Keratinocyte (primary cell): ENCODE measurements at regions not wholly inside any gene's neighbourhood (a gene's known extent, or its start where the extent isn't known, plus 50 kb on each side); places are given as distances from the start of the nearest gene placed in this dataset.

Experiments used
- DNase-seq: peaks from one replicate; pipeline ENCODE4 v3.0.0-alpha.2; 2011; ENCODE audit warnings: low read depth, missing footprints, low spot score
- FAIRE-seq: peaks from 2 replicates; lab custom pipeline; 2011; peaks lifted over from hg19 to GRCh38; lab: Jason Lieb, UNC
- H2AFZ ChIP-seq: 2 replicates; pipeline ENCODE4 v1.6.0; 2012; ENCODE audit warnings: low read length, control low read depth, inconsistent platforms; ENCODE audit not compliant: control insufficient read depth
- H3K27ac ChIP-seq: 2 replicates; pipeline ENCODE4 v1.5.1; 2011; ENCODE audit warnings: low read length; ENCODE audit not compliant: control insufficient read depth, insufficient read depth
- H3K27me3 ChIP-seq: 3 replicates; pipeline ENCODE4 v1.6.0; 2011; ENCODE audit warnings: low read length; ENCODE audit not compliant: control insufficient read depth, insufficient read depth; ENCODE audit errors: extremely low read depth
- H3K36me3 ChIP-seq, 2 experiments: 2 replicates in 1 of 2; 3 replicates in 1 of 2; pipeline ENCODE4 v1.5.1; 2011; ENCODE audit warnings: low read length in 2 of 2, mild to moderate bottlenecking in 1 of 2; ENCODE audit not compliant: control insufficient read depth in 2 of 2, insufficient read depth in 2 of 2; ENCODE audit errors: extremely low read depth in 1 of 2
- H3K4me1 ChIP-seq: 3 replicates; pipeline ENCODE4 v1.5.1; 2011; ENCODE audit warnings: low read length; ENCODE audit not compliant: control insufficient read depth, insufficient read depth; ENCODE audit errors: extremely low read depth
- H3K4me2 ChIP-seq: 3 replicates; pipeline ENCODE4 v1.6.0; 2011; ENCODE audit warnings: low read depth, low read length; ENCODE audit not compliant: control insufficient read depth, insufficient read depth; ENCODE audit errors: extremely low read depth
- H3K4me3 ChIP-seq, 3 experiments: fragments of 200-600 bp in 1 of 3; sonication (generic) in 1 of 3; 2 replicates in 2 of 3; 3 replicates in 1 of 3; pipeline ENCODE4 v1.5.1; 2011 to 2016; ENCODE audit warnings: low read length in 3 of 3, mild to moderate bottlenecking in 3 of 3, control low read depth in 2 of 3, inconsistent platforms in 1 of 3, low read depth in 1 of 3, mixed read lengths in 1 of 3, mixed run types in 1 of 3, moderate library complexity in 1 of 3; ENCODE audit not compliant: control insufficient read depth in 2 of 3, insufficient read depth in 2 of 3; ENCODE audit errors: extremely low read depth in 1 of 3
- H3K79me2 ChIP-seq: 2 replicates; pipeline ENCODE4 v1.6.0; 2012; ENCODE audit warnings: low read length; ENCODE audit not compliant: control insufficient read depth, insufficient read depth
- H3K9ac ChIP-seq: 3 replicates; pipeline ENCODE4 v1.6.0; 2011; ENCODE audit warnings: low read length; ENCODE audit not compliant: control insufficient read depth, insufficient read depth; ENCODE audit errors: extremely low read depth
- H3K9me1 ChIP-seq: 3 replicates; pipeline ENCODE4 v1.6.0; 2011; ENCODE audit warnings: low read length; ENCODE audit not compliant: control insufficient read depth, insufficient read depth; ENCODE audit errors: extremely low read depth
- H3K9me3 ChIP-seq: 2 replicates; pipeline ENCODE4 v1.5.1; 2012; ENCODE audit warnings: low read depth, low read length; ENCODE audit not compliant: control insufficient read depth
- H4K20me1 ChIP-seq: 3 replicates; pipeline ENCODE4 v1.6.0; 2011; ENCODE audit warnings: low read length; ENCODE audit not compliant: control insufficient read depth, insufficient read depth; ENCODE audit errors: extremely low read depth
- EZH2 ChIP-seq: IDR thresholded peaks from one replicate; pipeline ENCODE4 v1.6.1; 2012; ENCODE audit warnings: inconsistent platforms, mild to moderate bottlenecking, low read length, moderate library complexity
- dilution Hi-C: fragments of 300-500 bp; cut with MboI; formaldehyde crosslinking; loops from one replicate; pipeline ENCODE4 v1.7.0; 2020; ENCODE audit warnings: low sequenced_read_pairs; ENCODE audit not compliant: extremely low pct_ligation_motif_present
- TF ChIP-seq, protein P1 (sequence below), 3 experiments: IDR thresholded peaks in 1 of 3; conservative IDR thresholded peaks in 1 of 3; optimal IDR thresholded peaks in 1 of 3; 2 replicates in 2 of 3; 3 replicates in 1 of 3; pipeline versions ENCODE3 to v1.5.1; 2011; ENCODE audit warnings: low read length in 3 of 3, mild to moderate bottlenecking in 3 of 3, moderate library complexity in 2 of 3, control low read depth in 1 of 3, inconsistent platforms in 1 of 3; ENCODE audit not compliant: insufficient read depth in 2 of 3; ENCODE audit errors: extremely low read depth in 1 of 3

DNA sequence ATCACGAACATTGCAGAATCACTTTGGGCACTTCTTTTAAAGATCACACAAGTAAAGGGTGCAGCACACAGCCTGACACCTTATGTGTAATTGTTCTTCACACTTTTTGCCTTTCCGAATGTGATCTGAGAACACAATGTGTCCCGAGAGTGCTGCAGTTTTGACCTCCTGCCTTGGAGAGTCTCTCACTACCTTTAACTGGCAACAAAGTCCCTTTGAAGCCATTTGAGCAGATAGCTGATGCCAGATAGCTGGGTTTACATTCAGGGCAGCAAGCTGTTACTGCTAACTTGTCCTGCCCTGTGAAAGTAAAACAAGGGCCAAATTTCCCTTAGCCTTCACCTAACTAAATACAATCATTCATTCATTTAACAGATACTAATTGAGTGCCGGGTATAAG is 411.0 kb upstream of the DYNLRB2 start:
- Histone ChIP-seq H3K79me2 (no peaks in the 10 kb centered on the region), H3K9me3 (no peaks in the 10 kb centered on the region), H3K4me1 (no peaks in the 10 kb centered on the region), H3K9ac (no peak overlapping the region), H3K27me3 (no peaks in the 10 kb centered on the region), H4K20me1 (no peaks in the 10 kb centered on the region), H3K4me3 (no peak overlapping the region), H3K9me1 (no peaks in the 10 kb centered on the region), H3K36me3 (no peaks in the 10 kb centered on the region), H2AFZ (no peak overlapping the region), H3K27ac (no peak overlapping the region), H3K4me2 (no peak overlapping the region)
- DNase-seq (no peak), FAIRE-seq (no peak)
- no peak for TF ChIP-seq EZH2
- TF ChIP-seq, protein P1, sequence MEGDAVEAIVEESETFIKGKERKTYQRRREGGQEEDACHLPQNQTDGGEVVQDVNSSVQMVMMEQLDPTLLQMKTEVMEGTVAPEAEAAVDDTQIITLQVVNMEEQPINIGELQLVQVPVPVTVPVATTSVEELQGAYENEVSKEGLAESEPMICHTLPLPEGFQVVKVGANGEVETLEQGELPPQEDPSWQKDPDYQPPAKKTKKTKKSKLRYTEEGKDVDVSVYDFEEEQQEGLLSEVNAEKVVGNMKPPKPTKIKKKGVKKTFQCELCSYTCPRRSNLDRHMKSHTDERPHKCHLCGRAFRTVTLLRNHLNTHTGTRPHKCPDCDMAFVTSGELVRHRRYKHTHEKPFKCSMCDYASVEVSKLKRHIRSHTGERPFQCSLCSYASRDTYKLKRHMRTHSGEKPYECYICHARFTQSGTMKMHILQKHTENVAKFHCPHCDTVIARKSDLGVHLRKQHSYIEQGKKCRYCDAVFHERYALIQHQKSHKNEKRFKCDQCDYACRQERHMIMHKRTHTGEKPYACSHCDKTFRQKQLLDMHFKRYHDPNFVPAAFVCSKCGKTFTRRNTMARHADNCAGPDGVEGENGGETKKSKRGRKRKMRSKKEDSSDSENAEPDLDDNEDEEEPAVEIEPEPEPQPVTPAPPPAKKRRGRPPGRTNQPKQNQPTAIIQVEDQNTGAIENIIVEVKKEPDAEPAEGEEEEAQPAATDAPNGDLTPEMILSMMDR (optimal IDR thresholded peaks at IDR 0.05 in 1 of 3, IDR thresholded peaks at IDR 0.05 in 1 of 3, conservative IDR thresholded peaks at IDR 0.05 in 1 of 3; ENCODE audit: extremely low read depth in 1 of 3, insufficient read depth in 2 of 3, low read length in 3 of 3) = no peak
- dilution Hi-C loops = no loop called here

DNA sequence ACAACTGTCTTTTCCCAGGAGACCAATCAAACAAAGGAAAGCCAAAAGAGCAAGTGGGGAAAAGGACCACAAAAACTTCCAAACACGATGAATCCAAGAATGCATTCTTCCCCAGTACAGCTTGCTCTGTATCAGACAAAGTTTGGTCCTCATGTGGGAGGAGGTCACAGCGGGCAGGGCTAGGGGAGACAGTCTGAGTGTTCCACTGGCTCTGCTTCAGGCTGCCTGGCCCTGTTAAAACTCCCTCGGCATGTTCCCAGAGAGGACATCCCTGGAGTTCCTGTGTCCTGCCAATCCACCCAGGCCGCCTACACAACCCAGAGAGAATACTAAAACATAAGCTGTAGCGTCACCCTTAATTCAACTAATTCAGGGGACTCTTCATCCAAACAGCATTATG is 415.1 kb upstream of the DYNLRB2 start:
- Histone ChIP-seq H3K4me2 (no peak overlapping the region), H3K9me3 (no peaks in the 10 kb centered on the region), H2AFZ (no peak overlapping the region), H3K4me3 (no peak overlapping the region), H3K79me2 (no peaks in the 10 kb centered on the region), H3K27ac (no peak overlapping the region), H4K20me1 (no peaks in the 10 kb centered on the region), H3K9me1 (no peaks in the 10 kb centered on the region), H3K27me3 (no peaks in the 10 kb centered on the region), H3K9ac (no peak overlapping the region), H3K36me3 (no peaks in the 10 kb centered on the region), H3K4me1 (peaks cover 7% of the 10 kb centered on the region)
- TF ChIP-seq, protein P1 (optimal IDR thresholded peaks at IDR 0.05 in 1 of 3, IDR thresholded peaks at IDR 0.05 in 1 of 3, conservative IDR thresholded peaks at IDR 0.05 in 1 of 3; ENCODE audit: extremely low read depth in 1 of 3, insufficient read depth in 2 of 3, low read length in 3 of 3) = no peak
- no peak for TF ChIP-seq EZH2
- FAIRE-seq (no peak), DNase-seq (no peak)
- dilution Hi-C loops = no loop called here
